ENCODE measurements at regions not wholly inside any gene's neighbourhood (a gene's known extent, or its start where the extent isn't known, plus 50 kb on each side); places are given as distances from the start of the nearest gene placed in this dataset.

DNA sequence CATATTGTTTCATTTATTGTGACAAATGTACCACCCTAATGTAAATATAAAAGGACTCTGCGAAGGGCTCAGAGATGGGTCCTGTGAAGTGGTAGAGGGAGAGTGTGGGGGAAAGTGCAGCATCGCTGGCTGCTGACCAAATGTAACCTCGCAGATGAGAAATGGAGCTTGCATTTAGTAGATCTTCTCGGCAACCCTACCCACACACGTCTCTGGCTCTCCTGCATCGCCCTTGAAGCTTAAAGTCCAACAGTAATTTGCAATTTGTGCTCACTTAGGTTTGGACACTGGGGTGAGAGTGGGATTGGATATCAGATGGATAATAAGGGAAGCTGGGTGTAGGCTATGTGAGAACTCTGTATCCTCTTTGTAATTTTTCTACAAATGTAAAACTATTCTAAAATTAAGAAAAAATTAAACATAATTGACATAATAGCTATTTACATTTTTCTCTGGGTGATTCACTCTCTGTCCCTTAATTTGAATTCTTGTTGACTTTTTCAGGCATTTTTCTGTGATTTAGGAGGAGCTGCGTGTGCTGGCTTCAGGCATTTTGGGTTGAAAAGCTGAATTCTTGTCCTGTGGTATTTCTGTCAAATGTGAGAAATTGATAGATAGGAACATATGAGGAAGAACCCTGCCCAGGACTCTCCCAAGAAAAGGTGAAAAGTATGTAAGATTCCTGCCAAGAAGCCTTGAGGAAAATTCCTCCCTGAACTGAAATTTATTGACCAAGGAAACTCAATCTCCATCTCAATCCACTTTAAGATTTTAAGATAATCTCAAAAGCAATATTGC, 524.7 kb upstream of the MCTP2 start:
- no peak for DNase-seq

DNA sequence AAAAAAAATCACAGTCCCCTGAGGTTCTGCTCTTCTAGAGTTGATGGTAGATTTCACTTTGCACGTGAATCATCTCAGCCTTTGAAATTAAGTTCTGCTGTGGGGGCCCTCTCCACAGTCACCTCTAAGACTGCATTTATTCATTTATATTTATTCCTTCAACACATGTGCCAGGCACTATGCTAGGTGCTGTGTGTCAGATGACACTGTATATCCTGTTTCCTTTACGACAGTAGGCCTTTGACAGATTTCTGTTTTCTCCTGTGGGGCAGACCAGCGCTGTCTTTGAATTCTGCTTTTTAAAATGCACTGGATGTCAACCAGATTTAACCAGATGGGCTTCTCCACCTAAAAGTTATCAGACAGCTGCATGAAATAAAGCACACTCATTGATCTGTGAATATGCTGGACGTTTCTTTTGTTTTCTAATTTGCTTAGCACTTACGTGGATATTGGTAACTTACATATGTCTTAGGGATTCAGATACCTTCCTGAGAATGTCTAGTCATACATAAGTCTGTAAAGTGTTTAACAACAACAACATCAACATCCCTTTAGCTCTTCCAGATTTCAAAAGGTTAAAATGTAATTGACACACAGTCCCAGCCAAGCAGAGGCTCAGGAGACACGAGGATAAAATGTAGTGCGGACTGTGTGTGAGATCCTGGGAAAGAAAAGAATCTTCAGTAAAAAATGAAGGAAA, 525.5 kb upstream of the MCTP2 start:
- DNase-seq: no peak

DNA sequence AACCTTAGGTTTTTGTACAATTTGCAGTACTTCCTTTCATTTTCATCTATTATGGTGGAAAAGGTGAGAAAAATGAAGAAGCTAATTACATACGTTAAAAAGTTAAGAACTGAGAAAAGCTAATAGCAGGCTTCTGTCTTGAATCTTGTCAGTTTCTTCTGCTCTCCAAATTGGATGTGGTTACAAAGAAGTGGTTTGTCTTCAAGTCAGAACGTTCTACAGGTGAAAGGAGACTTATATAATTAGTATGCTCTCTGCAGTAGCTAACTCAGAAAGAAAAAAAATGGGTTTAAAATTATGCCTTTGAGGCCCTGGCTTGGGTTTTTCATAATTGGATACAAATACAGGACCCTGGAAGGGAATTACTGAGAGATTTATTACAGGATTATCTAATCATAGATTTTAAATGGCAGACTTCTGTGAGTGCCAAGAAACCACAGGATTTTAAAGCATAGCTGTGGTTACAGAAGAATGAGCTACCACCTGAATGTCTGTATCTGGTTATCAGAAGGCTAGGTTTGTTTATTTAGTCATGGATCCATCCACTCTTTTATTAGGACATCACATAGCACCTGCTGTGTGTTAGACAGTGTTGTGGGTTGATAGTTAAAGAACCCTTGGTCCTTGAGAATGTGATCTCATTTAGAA, 528.1 kb upstream of the MCTP2 start:
- DNase-seq: no peak

DNA sequence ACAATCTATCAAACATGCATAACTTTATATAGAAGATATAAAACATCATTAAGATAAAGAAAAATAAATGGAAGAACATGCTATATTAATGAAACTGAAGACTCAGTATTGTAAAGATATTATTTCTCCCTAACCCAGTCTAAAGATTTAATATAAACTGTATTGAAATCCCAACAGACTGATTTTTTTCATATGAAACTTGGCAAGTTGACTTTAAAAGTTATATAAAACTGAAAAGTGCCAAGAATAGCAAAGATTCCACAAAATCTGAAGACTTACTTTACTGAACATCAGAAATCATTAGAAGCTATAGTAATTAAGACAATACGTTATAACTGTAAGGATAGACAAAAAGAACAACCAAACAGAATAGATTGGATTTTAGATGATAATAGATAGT, 531.3 kb upstream of the MCTP2 start:
- DNase-seq: no peak

DNA sequence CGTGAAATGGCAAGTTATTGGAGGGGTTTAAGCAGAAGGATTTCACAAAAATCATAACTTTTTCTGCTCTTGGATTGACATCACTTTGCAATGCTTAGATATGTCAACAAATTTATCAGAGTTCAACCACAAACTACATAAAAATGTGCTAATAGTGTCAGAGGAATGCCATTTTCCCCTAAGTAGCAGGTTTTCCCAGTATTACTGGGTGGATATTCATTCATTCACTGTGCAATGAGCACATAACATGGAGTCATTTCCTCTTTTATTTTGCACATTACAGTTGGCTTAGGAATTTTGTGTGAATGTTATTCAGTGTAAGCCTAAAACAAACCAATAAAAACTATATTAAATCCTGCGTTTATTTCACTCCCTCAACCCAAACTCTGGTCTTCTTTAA, 537.3 kb upstream of the MCTP2 start:
- no peak for DNase-seq

DNA sequence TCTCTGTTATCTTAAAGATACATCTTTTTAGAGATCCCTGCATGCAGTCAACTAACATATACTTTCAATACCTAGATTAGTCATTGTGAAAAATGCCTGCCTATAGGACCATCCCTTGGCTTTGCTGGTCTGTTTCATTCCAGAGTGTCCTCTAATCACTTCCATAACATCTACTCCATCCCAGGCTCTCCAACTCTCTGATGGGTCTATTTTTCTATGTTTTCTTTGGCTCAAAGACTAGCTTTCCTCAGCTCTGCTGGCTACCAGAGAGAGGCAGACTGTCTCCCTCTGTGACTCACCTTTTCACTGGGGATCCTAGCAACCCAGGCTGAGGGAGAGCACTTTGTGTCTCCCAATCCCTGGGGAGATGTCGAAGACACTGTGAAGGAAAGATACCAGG, 547.7 kb upstream of the MCTP2 start:
- no peak for DNase-seq

DNA sequence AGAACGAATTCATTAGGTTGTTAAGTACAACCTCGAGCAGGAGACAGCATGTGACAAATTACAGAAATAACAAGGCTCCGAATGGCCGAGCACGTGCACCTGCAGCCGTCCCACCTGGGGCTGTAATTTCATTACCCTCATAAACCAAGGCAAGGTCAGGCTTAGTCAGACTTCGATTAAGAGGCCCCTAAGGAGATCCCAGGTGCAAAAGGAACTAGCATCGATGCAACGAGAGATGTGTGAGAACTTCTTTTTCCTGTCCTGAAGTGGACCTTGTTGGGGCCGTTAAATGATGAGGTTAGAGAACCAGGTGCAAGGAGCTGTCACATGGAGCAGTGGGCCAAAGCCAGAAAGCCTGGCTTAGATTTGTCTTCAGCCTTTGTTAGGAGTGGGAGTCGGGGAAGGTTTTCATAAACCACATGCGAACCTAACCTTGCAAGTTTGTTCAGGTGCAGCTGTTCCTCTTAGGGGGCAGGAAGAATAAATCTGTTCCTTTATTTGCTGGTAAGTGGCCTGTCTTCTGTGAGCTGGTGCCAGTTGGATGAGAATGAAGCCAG, 559.9 kb upstream of the MCTP2 start:
- DNase-seq: no peak

DNA sequence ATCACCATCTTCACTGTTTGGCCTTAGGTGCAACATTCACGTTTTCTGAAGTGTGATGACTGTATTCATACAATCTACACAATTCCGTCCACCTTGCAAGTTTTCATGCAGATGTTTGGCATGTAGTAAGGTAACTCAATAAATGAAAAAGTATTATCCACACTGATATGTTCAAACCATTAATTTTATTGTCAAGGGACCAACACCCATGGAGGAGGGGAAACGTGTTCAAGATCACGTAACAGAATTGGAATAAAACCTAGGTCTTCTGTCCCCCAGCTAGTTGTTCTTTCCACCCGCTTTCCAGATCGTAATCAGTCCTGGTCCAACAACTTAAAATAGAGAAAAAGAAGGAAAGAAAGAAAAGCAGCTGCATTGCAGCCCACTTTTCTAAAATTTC, 560.4 kb upstream of the MCTP2 start:
- DNase-seq: no peak

DNA sequence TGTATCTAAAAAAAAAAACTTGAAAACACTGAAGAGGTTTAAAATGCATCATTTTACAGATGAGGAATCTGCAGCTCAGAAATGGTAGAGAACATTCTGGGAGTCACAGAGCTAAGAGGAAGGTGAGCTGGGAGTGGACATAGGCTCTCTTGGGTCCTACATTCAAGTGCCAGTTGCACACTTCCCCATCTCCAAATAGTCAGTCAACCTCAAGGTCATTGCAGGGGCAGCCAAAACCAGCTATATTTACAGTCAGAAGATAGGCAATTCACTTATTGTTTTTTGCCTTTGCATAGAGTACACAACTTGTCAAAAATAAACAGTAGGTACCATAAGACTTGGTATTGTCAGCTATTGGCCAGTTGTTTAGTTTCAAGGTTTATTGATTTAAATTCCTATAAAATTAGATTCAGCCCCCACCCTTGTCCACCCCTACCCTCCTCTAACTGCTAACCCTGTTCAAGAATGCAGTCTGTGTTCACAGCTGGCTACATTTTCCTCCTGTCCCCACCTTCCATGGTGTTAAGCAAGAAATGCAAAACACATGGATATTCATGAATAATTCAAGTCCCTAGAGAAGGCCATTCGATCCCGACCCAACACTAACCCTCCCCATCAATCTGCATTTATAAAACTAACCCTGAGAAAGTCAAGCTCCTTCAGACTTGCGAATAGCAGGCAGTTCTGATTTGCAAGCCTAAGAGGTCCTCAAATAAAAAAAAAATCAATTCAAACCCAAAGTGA, 567.0 kb upstream of the MCTP2 start:
- DNase-seq: no peak

DNA sequence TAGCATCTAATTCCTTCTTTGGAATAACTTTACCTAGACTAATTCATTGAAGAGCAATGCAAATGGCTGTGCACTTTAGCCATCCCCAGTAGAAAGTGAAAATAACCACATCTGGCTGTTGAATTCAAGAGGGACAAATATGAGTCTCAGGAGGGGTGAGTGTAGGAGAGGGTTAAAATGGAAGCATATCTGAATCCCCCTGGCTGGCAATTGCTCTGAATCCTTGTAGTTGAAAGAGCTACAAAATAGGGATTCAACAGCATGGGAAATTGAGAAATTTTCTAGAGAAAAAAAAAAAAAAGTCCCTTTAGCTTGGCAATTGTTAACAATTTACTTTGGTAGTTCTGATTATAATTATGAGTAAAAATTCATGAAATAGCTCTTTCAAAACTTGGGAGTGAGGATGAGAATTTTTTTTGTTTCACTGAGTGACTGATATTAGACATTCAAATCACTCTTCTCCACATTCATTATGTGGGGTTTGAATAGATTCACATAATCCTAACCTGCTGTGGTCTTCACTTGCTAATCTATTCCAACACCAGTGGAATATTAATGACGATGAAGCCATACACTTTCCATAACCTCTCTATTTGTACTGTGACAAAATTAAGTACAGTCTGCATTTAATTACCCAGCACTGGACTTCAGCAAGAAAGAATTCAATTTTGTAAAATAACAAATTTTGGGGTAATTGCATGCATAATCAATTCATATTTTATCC, 569.0 kb upstream of the MCTP2 start:
- DNase-seq: no peak

DNA sequence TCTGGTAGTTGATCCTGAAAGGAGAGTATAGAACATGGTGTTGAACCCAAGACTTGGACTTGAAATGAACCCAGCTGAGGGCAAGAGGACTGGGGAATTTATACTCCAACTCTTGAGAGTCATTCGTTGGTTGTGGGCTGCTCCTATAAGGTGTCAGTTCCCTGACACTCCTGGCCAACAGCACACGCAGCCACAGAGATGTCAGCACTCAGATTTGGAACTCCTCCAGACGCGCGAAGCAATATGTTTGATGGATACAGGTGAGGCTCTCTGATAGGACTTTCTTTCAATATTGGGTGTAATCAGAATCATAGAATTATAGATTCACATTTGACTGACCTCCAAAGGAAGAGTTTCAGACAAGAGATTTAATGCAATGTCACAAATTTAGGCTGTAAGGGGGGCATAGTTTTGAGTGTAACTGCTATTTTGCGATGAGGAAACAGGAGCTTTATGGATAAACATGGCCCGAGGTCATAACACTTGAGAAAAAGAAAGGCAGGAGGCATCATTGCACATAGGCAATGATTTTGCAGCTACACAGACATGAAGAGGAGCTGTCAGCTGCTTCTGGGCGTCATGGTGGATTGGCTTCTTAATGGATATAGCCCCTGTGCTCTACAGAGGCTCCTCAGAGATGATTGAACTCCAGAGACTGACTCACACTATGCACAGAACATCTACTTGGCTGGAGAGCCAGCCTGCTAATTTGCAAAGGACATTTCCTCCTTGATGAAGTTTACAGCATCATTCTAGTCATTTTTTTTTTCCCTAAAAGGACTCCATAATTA, 569.2 kb upstream of the RGMA start:
- DNase-seq: no peak

DNA sequence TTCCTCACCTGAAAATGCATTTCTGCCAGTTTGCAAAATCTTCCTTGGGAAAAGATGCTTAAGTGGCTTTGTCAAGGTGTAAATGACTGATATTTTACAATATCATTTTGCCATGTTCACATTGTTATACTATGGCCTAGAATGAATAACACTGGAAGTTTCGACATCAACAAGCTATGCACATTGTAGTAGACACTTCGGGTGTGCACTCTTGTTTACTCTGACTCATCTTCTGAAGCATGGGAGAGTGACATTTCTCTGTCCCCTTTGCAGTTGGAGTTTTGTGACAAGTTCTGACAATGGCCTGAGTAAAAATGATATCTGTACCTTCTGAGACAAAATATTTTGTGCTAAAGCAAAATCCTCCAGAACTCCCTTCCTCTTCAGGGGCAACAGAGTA, 567.0 kb upstream of the RGMA start:
- DNase-seq: no peak

DNA sequence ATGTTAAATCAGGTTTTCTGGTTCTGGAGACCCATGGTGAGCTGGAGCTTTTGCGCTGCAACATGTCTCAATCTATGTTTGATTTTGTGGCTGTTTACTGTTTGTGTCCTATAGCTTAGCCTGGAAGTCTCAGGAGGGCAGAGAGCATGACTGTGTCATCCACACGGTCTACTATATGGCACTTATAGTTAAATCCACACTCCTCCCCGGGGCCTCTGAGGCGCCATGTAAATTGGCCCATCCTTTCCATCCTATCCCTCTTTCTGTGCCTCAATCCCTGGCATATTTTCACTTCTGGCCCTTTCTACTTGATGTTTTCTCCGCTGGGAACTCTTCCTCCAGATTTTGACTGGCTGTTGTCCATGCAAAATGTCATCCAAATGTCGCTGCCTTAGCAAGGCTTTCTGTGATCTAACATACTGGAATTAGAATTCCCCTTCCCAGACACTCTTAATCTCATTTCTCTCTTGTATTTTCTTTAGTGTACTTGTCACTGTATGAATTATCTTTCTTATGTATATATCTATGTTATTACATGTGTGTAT, 560.8 kb upstream of the RGMA start:
- DNase-seq: no peak

DNA sequence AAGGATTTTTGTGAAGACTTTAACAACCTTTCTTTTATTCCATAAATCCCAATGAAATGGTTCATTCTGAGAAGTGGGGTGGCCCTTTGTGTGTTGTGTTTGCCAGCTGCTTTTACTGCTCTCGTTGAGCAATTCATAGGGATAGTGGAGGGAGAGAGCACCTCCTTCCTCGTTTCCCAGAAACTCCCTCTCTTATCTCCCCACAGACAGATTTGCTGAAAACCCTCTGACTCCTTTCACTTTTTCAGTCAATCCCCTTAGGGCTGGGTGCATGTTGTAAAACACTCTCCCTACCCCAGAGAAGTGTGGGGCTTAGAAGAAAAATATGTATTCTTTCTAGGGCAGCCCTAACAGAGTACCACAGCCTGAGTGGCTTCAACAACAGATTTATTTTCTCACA, 557.2 kb upstream of the RGMA start:
- no peak for DNase-seq

DNA sequence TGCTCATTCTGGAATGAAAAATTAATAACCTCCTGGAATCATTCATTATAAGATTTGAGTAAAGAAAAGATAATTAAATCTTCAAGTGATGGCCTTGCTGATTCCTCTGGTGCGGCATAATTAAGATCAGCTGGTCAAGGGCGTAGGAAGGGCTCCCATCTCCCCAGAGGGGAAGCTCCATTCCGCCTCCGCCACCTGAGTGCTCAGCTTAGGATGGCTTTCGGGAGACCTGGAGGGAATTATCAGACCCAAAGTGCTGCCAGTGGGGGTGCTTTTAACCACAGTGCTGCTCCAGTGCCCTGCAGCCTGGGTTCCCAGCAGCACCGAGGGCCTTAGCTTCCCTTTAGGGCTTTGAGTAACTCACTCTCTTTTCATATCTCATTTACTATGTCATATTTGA, 556.6 kb upstream of the RGMA start:
- DNase-seq: no peak

DNA sequence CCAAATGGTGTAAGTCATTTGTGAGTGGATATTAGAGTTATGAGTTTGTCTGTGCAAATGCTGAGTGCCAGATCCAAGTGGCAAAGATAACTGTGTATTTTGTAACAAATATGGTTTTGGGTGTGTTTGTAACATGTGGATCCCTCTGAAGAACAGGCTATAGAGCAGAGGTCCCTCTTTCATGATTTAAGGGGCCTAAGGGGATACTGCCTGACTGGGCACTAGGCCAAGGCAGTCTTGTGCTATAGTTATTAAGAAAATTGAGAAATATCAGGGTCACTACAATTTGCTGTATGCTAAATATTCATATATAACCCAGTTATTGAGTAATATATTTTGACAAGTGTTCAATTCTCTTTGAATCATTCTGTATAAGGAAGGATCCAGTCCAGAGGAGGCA, 555.6 kb upstream of the RGMA start:
- DNase-seq: no peak

DNA sequence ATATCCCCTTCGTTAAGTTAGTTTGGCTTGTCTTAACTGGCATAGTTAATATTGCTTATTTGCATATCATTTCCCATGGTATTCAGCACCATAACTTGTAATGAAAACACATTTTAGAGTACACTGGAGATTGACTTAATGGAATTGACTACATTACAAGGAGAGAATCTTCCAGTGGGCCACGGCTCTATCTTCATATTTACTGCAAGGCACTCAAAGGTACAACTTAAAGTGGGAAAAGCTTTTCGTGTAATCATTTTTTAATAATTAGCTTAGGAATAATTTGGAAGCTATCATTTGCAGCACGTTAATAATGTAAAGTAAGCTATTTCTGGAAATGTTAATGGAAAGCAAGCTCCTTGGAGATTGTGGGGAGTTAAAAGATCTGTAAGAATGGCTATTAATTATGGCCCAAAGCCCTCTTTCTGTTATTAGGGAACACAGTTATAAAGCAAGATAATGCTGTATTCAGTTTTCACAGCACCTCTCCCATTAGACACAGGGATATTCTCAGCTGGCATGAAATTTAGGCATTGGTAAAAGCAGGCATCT, 551.5 kb upstream of the RGMA start:
- no peak for DNase-seq

DNA sequence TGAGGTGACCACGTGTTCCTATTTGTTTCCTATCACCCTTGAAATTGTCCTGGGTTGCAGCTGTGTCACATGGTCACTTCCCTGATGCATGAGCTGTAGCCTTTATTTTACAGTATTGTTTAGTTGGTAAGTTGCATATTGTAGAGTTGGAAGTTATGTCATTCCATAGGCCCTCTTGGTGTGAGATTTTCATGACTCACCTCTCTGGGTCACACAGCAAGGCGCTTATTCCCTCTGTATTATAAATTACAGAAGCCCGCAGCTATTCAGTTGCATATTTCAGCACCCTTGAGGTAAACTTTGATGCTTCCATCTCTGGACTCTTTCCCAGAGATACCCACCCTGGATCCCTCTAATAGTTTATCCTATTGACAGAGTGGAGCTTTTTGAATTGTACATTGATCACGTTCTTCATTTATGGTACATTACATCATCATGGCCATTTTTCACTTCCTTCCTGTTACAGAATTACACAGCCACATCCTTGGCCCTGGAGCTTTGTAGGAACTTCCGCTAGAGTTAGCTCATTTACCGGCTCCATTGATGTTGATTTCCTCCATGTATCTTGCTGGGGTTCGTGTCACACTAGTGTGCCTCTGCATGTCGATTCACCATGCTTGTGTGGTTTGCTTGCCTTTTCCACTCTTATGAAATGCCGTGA, 543.1 kb upstream of the RGMA start:
- DNase-seq: no peak

DNA sequence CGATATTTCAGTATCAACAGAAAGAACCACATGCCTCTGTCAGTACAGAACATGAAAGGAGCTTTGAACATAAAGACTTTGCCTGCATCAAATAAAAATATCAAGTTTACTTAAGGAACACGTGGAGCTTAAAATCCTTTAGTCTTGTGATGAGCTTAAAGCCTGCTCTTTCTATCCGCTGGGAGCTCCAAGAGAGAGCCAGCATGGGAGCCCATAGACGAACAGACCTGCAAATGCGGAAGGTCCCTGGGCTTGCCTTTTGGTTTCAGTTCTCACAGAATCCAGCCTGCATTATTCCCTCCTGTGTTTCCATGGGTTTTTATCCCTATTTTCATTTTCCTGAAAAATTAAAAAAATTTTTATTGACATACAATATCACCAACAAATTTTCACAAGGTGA, 530.6 kb upstream of the RGMA start:
- no peak for DNase-seq

DNA sequence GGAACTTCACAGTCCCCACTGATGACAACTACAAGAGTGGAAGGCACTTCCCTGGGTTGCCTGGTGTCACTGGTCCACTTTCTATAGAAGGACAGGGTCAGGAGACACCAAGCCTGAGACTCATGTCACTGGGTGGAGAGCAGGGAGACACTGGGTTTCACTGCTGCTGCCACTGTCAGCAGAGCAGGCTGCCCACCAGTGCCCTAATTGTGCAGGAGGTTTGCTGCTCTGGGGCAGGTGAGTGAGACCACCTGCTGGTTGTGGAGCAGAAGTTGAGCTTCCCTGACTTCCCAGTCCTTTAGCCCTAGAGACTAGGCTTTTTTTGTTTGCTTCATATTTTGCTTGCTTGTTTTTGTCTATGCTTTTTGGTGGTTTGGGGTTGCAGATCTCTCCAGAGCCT, 528.4 kb upstream of the RGMA start:
- no peak for DNase-seq

Data from NCI-H1694 treated with DMSO at 0.1 percent for 48 hours (cell line).